ENCODE measurements at regions not wholly inside any gene's neighbourhood (a gene's known extent, or its start where the extent isn't known, plus 50 kb on each side); places are given as distances from the start of the nearest gene placed in this dataset.

DNA sequence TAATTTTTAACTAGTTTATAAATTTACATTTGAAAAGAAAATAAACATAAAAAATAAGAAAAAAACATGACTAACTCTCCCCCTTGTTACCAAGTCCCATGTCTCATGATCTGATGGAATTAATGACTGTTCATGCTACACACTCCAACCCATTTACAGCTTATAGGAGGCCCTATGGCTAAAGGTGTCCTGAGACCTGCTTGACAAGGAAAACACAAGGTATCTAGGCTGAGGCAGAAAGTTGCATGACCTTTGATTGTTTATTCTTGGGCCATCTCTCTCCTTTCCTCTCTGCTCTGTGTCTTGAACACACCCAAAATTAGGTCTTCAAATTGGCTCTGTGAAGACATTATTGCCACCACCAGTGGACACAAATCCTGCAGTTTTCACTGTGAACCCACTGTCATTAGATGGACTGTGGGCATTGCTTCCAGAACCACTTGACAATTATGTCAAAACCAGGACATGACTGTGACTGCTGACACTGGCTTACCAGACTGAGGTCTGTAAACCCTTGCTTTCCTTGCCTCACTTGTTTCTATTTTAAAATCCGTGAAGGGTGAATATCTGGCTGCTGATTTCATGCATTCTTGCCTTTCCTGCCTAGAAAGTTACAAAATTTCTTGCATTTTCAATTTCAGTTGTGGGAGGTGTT, 386.5 kb upstream of the SPRY2 start:
- H3K4me1 ChIP-seq (ENCODE audit: control insufficient read depth, extremely low read depth, insufficient read depth, low read length): no peaks in the 10 kb centered on the region
- H3K27me3 ChIP-seq (ENCODE audit: control insufficient read depth in 2 of 2, insufficient read depth in 2 of 2, low read length in 2 of 2): no peaks in the 10 kb centered on the region
- FAIRE-seq (no peak), DNase-seq (ENCODE audit: low read depth, low spot score) (no peak)
- H3K79me2 ChIP-seq (ENCODE audit: control insufficient read depth, insufficient read depth, low read length): no peaks in the 10 kb centered on the region
- TF ChIP-seq POLR2A (IDR thresholded peaks at IDR 0.05; ENCODE audit: low read depth, low read length): no peak
- no peak for TF ChIP-seq GATA2 (IDR thresholded peaks at IDR 0.05; ENCODE audit: insufficient read depth, insufficient read length, low read depth, low read length)
- no peak for TF ChIP-seq FOS (IDR thresholded peaks at IDR 0.05; ENCODE audit: borderline replicate concordance, insufficient read depth, low read length)
- TF ChIP-seq, protein P1, sequence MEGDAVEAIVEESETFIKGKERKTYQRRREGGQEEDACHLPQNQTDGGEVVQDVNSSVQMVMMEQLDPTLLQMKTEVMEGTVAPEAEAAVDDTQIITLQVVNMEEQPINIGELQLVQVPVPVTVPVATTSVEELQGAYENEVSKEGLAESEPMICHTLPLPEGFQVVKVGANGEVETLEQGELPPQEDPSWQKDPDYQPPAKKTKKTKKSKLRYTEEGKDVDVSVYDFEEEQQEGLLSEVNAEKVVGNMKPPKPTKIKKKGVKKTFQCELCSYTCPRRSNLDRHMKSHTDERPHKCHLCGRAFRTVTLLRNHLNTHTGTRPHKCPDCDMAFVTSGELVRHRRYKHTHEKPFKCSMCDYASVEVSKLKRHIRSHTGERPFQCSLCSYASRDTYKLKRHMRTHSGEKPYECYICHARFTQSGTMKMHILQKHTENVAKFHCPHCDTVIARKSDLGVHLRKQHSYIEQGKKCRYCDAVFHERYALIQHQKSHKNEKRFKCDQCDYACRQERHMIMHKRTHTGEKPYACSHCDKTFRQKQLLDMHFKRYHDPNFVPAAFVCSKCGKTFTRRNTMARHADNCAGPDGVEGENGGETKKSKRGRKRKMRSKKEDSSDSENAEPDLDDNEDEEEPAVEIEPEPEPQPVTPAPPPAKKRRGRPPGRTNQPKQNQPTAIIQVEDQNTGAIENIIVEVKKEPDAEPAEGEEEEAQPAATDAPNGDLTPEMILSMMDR (IDR thresholded peaks at IDR 0.05; ENCODE audit: extremely low read depth in 1 of 2, insufficient read depth in 1 of 2, low read depth in 1 of 2, low read length in 2 of 2): no peak
- no peak for TF ChIP-seq POLR2AphosphoS5 (IDR thresholded peaks at IDR 0.05; ENCODE audit: insufficient read depth, low read depth, low read length)
- no peak for TF ChIP-seq MYC (IDR thresholded peaks at IDR 0.05; ENCODE audit: low read depth, low read length)
- TF ChIP-seq EZH2 (IDR thresholded peaks at IDR 0.05; ENCODE audit: borderline replicate concordance, low read depth, low read length, severe bottlenecking): no peak
- TF ChIP-seq JUN (IDR thresholded peaks at IDR 0.05; ENCODE audit: borderline replicate concordance, insufficient read depth, insufficient read length, low read depth): no peak
- TF ChIP-seq, protein P2, sequence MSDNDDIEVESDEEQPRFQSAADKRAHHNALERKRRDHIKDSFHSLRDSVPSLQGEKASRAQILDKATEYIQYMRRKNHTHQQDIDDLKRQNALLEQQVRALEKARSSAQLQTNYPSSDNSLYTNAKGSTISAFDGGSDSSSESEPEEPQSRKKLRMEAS (IDR thresholded peaks at IDR 0.05; ENCODE audit: insufficient read depth, insufficient read length): no peak
- no peak overlapping the region for H3K4me3 ChIP-seq (replicated peaks in 1 of 3; ENCODE audit: insufficient read depth in 1 of 3, low read depth in 1 of 3, low read length in 3 of 3)
- no peaks in the 10 kb centered on the region for H3K36me3 ChIP-seq (ENCODE audit: control insufficient read depth in 2 of 2, extremely low read depth in 1 of 2, insufficient read depth in 2 of 2, low read length in 2 of 2)
- H2AFZ ChIP-seq (ENCODE audit: low read depth, low read length): no peak overlapping the region
- BruUV-seq (replicated peaks): no TSS peak
- H3K27ac ChIP-seq (ENCODE audit: insufficient read depth, low read depth, low read length): no peak overlapping the region
- no peak overlapping the region for H3K4me2 ChIP-seq (ENCODE audit: insufficient read depth, low read length)
- H3K9ac ChIP-seq (replicated peaks; ENCODE audit: extremely low read depth, insufficient read depth, low read length): no peak overlapping the region
- intact Hi-C loops (cut with micrococcal nuclease) (no loop called here), dilution Hi-C loops (cut with MboI; ENCODE audit: extremely low pct_ligation_motif_present, low sequenced_read_pairs) (no loop called here)
- ChIA-PET POLR2A (no interaction called here), CTCF (no interaction called here)
- no peaks in the 10 kb centered on the region for H3K9me3 ChIP-seq (replicated peaks; ENCODE audit: control insufficient read depth, insufficient read depth, low read length)
- no peaks in the 10 kb centered on the region for H3K9me1 ChIP-seq (replicated peaks; ENCODE audit: control insufficient read depth, extremely low read depth, insufficient read depth, low read length)
- no peaks in the 10 kb centered on the region for H4K20me1 ChIP-seq (replicated peaks; ENCODE audit: control insufficient read depth, extremely low read depth, insufficient read depth, low read length)

Measured in endothelial cell of umbilical vein (primary cell).